ENCODE measurements at regions not wholly inside any gene's neighbourhood (a gene's known extent, or its start where the extent isn't known, plus 50 kb on each side); places are given as distances from the start of the nearest gene placed in this dataset.
"Not testable (repeated sequence)": the region's sequence is repeated elsewhere in the genome, so short reads cannot be mapped to it uniquely, and the experiment has no call there.

GRCh38 chr10:37733822-37734221, 123.6 kb downstream of the ZNF248 start:
- WGBS, 2 donors: 82 to 93% methylated on average over 2 of the region's 2 CpGs
- DNase-seq: no peak
- Histone ChIP-seq H3K27ac (no peak overlapping the region), H3K36me3 (no peaks in the 10 kb centered on the region), H3K27me3 (no peaks in the 10 kb centered on the region), H3K4me1 (no peaks in the 10 kb centered on the region), H3K4me3 (no peak overlapping the region), H3K9me3 (peaks cover 0 to 7% (median 0%) of the 10 kb centered on the region in 4 donors)
- no peak for ATAC-seq (ENCODE audit: low FRiP score in 2 of 2)
- TF ChIP-seq CTCF (IDR thresholded peaks at IDR 0.05): no peak

GRCh38 chr10:37732685-37733084, 124.7 kb downstream of the ZNF248 start:
- ATAC-seq (ENCODE audit: low FRiP score in 2 of 2) (no peak), DNase-seq (no peak)
- Histone ChIP-seq H3K27me3 (no peaks in the 10 kb centered on the region), H3K4me1 (no peaks in the 10 kb centered on the region), H3K27ac (no peak overlapping the region), H3K36me3 (no peaks in the 10 kb centered on the region), H3K9me3 (peaks cover 0 to 7% (median 0%) of the 10 kb centered on the region in 4 donors), H3K4me3 (no peak overlapping the region)
- no peak for TF ChIP-seq POLR2AphosphoS5 (IDR thresholded peaks at IDR 0.05)
- no peak for TF ChIP-seq CTCF (IDR thresholded peaks at IDR 0.05)
- TF ChIP-seq POLR2A (IDR thresholded peaks at IDR 0.05): no peak
- no peak for TF ChIP-seq EP300 (IDR thresholded peaks at IDR 0.05)

- H3K4me1 ChIP-seq: no peaks in the 10 kb centered on the region
- H3K9me3 ChIP-seq: no peaks in the 10 kb centered on the region
- no peaks in the 10 kb centered on the region for H3K36me3 ChIP-seq
- ATAC-seq (ENCODE audit: low FRiP score in 2 of 2) (peak in 1 of 2 donors; percentile 30), DNase-seq (no peak)
- no peak overlapping the region for H3K27ac ChIP-seq
- H3K27me3 ChIP-seq: no peaks in the 10 kb centered on the region
- H3K4me3 ChIP-seq: no peak overlapping the region
- TF ChIP-seq CTCF (IDR thresholded peaks at IDR 0.05) (no peak), EP300 (IDR thresholded peaks at IDR 0.05) (no peak), POLR2AphosphoS5 (IDR thresholded peaks at IDR 0.05) (no peak), POLR2A (IDR thresholded peaks at IDR 0.05) (no peak)
- WGBS, 2 donors: 80 to 89% methylated on average over 5 of the region's 5 CpGs
Measured at GRCh38 chr10:37728830-37729229, 128.6 kb downstream of the ZNF248 start.

- no peaks in the 10 kb centered on the region for H3K4me1 ChIP-seq
- H3K4me3 ChIP-seq: no peak overlapping the region
- TF ChIP-seq EP300 (IDR thresholded peaks at IDR 0.05): no peak
- no peak for TF ChIP-seq CTCF (IDR thresholded peaks at IDR 0.05)
- TF ChIP-seq POLR2A (IDR thresholded peaks at IDR 0.05): no peak
- TF ChIP-seq POLR2AphosphoS5 (IDR thresholded peaks at IDR 0.05): no peak
- peak; percentile 24 to 65 for ATAC-seq (ENCODE audit: low FRiP score in 2 of 2)
- DNase-seq: peak in 1 of 2 donors; percentile 31
- 86 to 94% methylated on average over 8 to 10 of the region's 12 CpGs for WGBS, 2 donors
- no peaks in the 10 kb centered on the region for H3K27me3 ChIP-seq
- H3K9me3 ChIP-seq: no peaks in the 10 kb centered on the region
- no peaks in the 10 kb centered on the region for H3K36me3 ChIP-seq
- H3K27ac ChIP-seq: no peak overlapping the region
Measured at GRCh38 chr10:37727491-37728352, 129.7 kb downstream of the ZNF248 start.

GRCh38 chr10:37721100-37721499, 136.3 kb downstream of the ZNF248 start:
- Histone ChIP-seq H3K27ac (no peak overlapping the region), H3K9me3 (peaks cover 0 to 8% (median 2%) of the 10 kb centered on the region in 4 donors), H3K27me3 (no peaks in the 10 kb centered on the region), H3K4me1 (no peaks in the 10 kb centered on the region), H3K4me3 (no peak overlapping the region), H3K36me3 (no peaks in the 10 kb centered on the region)
- TF ChIP-seq POLR2AphosphoS5 (IDR thresholded peaks at IDR 0.05) (no peak), EP300 (IDR thresholded peaks at IDR 0.05) (no peak), POLR2A (IDR thresholded peaks at IDR 0.05) (no peak), CTCF (IDR thresholded peaks at IDR 0.05) (no peak)
- WGBS, 2 donors: 60 to 74% methylated on average over 1 to 3 of the region's 3 CpGs
- ATAC-seq (ENCODE audit: low FRiP score in 2 of 2) (no peak), DNase-seq (no peak)

GRCh38 chr10:37718060-37718459, 139.3 kb downstream of the ZNF248 start:
- H3K27ac ChIP-seq; H3K27me3 ChIP-seq; H3K4me1 ChIP-seq; ATAC-seq (ENCODE audit: low FRiP score in 2 of 2); H3K36me3 ChIP-seq; DNase-seq; H3K9me3 ChIP-seq; H3K4me3 ChIP-seq: not testable (repeated sequence)
- WGBS, 2 donors: 76 to 82% methylated on average over 6 of the region's 6 CpGs
